GM12865 (cell line): ENCODE measurements at regions not wholly inside any gene's neighbourhood (a gene's known extent, or its start where the extent isn't known, plus 50 kb on each side); places are given as distances from the start of the nearest gene placed in this dataset.
"Not testable (repeated sequence)": the region's sequence is repeated elsewhere in the genome, so short reads cannot be mapped to it uniquely, and the experiment has no call there.

Source experiments
- DNase-seq: peaks from one replicate; pipeline ENCODE4 v3.0.0; 2010; ENCODE audit warnings: low read depth
- H3K4me3 ChIP-seq: 2 replicates; pipeline ENCODE4 v1.5.1; 2011; ENCODE audit warnings: mild to moderate bottlenecking, low read depth, low read length, control low read depth
- CTCF ChIP-seq: IDR thresholded peaks from 2 replicates; pipeline ENCODE4 v1.5.1; 2011; ENCODE audit warnings: low read length, control low read depth, low read depth, inconsistent platforms; ENCODE audit not compliant: insufficient read depth; ENCODE audit errors: missing control alignments

- no peak for TF ChIP-seq CTCF
- H3K4me3 ChIP-seq, result no peak overlapping the region
- no peak for DNase-seq
These were observed 114.8 kb downstream of the KDR start for GRCh38 chr4:55010550-55010949.

- no peak overlapping the region for H3K4me3 ChIP-seq
- DNase-seq, result no peak
- peak; percentile 31 for TF ChIP-seq CTCF
These were observed 117.0 kb downstream of the KDR start for GRCh38 chr4:55008166-55009056.

DNA sequence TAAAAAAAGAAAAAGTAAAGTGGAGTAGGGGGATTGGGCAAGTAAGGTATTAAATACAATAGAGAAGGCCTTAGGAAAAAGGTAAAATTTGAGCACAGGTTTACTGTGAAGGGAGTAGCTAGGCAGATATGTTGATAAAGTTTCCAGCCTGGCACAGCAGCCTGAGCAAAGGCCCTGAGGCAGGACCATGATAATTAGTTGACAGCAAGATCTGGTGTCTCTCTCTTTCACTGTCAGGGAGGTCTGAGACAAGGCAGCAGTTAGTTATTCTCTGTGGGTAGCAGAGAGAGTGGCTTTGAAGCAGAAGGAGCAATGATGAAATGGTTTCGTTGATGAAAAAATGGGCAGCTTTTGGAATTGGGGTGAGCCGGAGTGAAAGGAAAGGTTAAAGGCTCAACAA, 119.5 kb downstream of the KDR start:
- no peak overlapping the region for H3K4me3 ChIP-seq
- no peak for DNase-seq
- no peak for TF ChIP-seq CTCF

GRCh38 chr4:55004831-55005230, 120.6 kb downstream of the KDR start:
- DNase-seq, result no peak
- TF ChIP-seq CTCF, result no peak

DNA sequence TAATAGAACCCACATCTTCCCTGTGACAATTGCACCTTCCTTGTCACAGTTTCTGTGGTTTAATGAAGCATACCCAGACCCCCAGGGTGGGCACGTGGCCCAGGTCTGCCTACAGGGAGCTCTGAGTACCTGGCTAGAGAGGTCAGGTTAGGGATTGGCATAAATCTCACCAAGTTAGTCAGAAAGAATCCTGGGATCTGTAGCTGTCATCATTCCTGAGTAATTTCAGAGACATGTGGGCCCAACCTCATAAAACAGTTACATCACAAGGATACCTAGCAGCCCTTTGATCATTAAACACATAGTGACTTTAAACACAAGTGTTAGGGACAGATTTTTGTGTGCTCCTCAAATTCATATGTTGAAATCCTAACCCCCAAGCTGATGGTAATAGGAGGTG, 123.0 kb downstream of the KDR start:
- TF ChIP-seq CTCF, result no peak
- H3K4me3 ChIP-seq, result no peak overlapping the region
- DNase-seq, result no peak

More at GRCh38 chr4:55004831-55005230, 120.6 kb downstream of the KDR start:
- no peak overlapping the region for H3K4me3 ChIP-seq

GRCh38 chr4:55001538-55001937, 123.9 kb downstream of the KDR start:
- H3K4me3 ChIP-seq, result no peak overlapping the region
- no peak for DNase-seq
- no peak for TF ChIP-seq CTCF

DNA sequence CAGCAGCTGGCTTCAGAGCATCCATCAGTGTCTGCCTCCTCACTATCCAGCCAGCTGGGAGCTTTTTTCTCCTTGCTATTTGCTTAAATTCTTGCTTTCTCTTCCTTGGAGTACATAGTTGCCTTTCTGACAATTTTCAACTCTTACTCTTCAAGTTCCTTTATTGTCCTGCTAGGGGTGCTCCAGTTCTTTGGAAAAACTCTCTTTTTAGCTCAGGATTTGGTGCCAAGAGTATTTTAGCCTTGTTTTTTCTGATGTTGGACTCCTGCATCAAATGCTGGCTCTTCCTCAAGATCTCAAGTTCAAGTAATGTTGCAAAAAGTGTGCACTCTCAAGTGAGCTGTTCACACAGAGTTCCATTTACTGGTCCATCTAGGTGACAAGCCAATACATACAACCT, 126.4 kb downstream of the KDR start:
- no peak for DNase-seq
- TF ChIP-seq CTCF, result no peak
- H3K4me3 ChIP-seq, result no peak overlapping the region

GRCh38 chr4:54993473-54994026, 131.8 kb downstream of the KDR start:
- not testable (repeated sequence) for DNase-seq, H3K4me3 ChIP-seq
